ENCODE measurements at regions not wholly inside any gene's neighbourhood (a gene's known extent, or its start where the extent isn't known, plus 50 kb on each side); places are given as distances from the start of the nearest gene placed in this dataset.

DNA sequence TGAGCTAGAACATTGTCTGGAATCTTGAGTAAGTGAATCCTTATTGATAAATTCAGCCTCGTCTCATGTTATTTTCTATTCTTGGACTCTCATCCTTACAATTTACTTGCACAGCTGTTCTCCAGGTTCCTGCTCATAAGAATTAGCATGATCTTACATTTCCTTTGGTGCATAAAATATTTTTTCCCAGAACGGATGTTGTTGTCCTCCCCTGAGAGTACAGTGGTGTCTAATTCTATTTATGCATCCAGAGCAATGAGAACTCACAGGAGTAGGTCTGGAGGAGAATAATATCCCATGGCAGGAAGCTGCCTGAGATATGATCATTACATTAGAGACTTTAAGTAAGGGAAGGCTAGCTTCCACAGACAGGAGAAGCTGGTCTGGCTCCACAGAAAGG lies 178.4 kb upstream of the MAST4 start:
- 19% methylated on average over 2 of the region's 2 CpGs for WGBS
- Histone ChIP-seq H3K27me3 (ENCODE audit: control insufficient read depth, insufficient read depth) (no peaks in the 10 kb centered on the region), H3K4me3 (ENCODE audit: low read length) (no peak overlapping the region), H3K4me1 (ENCODE audit: control insufficient read depth, insufficient read depth, low read length) (peaks cover 10% of the 10 kb centered on the region), H3K9me3 (ENCODE audit: control insufficient read depth, low read length) (no peaks in the 10 kb centered on the region), H3K27ac (ENCODE audit: low read length) (no peak overlapping the region)
- intact Hi-C loops (cut with DNase I) = no loop called here
- DNase-seq = no peak
- no peak for ATAC-seq

DNA sequence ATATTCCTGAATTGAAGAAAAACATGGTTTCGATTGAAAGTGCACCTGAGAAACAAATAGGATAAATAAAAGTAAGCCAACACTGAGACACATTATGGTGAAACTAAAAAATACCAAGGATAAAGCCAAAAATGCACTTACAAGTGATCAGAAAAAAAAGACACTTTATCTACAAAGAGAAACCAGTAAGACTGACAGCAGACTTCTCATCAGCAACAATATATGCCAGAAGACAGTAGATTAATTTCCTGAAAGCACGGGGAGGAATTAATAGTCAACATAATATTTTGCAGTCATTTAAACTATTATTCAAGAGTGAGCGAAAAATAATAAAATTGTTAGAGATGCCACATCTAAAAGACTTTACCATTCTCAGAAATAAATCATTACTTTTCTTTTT lies 172.7 kb upstream of the MAST4 start:
- no peak for ATAC-seq
- intact Hi-C loops (cut with DNase I) = no loop called here
- H3K9me3 ChIP-seq (ENCODE audit: control insufficient read depth, low read length) = no peaks in the 10 kb centered on the region
- WGBS = 92% methylated on average over 3 of the region's 3 CpGs
- H3K4me3 ChIP-seq (ENCODE audit: low read length) = no peak overlapping the region
- H3K27me3 ChIP-seq (ENCODE audit: control insufficient read depth, insufficient read depth) = no peaks in the 10 kb centered on the region
- no peak overlapping the region for H3K27ac ChIP-seq (ENCODE audit: low read length)
- peaks cover under 1% of the 10 kb centered on the region for H3K4me1 ChIP-seq (ENCODE audit: control insufficient read depth, insufficient read depth, low read length)
- DNase-seq = no peak

DNA sequence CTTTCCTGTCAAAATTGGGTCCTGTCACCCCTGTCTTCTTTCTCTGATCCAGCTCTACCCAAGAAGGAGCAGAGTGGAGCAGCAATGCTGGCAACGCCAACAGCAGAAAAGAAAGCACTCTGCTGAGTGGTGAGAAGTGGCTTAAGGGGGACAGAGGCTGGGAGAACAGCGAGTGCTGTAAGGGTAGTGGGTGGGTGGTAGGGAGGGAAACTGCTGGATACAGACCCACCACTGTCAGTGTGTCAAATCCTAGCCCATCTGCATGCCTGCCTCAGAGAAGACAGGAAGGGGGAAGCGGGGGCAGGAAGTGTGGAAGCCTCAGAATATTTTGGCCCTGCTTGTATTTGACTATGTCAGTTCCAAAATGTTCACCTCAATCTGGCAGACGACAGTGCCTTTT lies 170.4 kb upstream of the MAST4 start:
- H3K27me3 ChIP-seq (ENCODE audit: control insufficient read depth, insufficient read depth) = no peaks in the 10 kb centered on the region
- no peak for DNase-seq
- intact Hi-C loops (cut with DNase I) = no loop called here
- no peak overlapping the region for H3K27ac ChIP-seq (ENCODE audit: low read length)
- H3K4me3 ChIP-seq (ENCODE audit: low read length) = no peak overlapping the region
- no peaks in the 10 kb centered on the region for H3K9me3 ChIP-seq (ENCODE audit: control insufficient read depth, low read length)
- 67% methylated on average over 4 of the region's 4 CpGs for WGBS
- ATAC-seq = peak; percentile 20 to 56
- no peaks in the 10 kb centered on the region for H3K4me1 ChIP-seq (ENCODE audit: control insufficient read depth, insufficient read depth, low read length)

DNA sequence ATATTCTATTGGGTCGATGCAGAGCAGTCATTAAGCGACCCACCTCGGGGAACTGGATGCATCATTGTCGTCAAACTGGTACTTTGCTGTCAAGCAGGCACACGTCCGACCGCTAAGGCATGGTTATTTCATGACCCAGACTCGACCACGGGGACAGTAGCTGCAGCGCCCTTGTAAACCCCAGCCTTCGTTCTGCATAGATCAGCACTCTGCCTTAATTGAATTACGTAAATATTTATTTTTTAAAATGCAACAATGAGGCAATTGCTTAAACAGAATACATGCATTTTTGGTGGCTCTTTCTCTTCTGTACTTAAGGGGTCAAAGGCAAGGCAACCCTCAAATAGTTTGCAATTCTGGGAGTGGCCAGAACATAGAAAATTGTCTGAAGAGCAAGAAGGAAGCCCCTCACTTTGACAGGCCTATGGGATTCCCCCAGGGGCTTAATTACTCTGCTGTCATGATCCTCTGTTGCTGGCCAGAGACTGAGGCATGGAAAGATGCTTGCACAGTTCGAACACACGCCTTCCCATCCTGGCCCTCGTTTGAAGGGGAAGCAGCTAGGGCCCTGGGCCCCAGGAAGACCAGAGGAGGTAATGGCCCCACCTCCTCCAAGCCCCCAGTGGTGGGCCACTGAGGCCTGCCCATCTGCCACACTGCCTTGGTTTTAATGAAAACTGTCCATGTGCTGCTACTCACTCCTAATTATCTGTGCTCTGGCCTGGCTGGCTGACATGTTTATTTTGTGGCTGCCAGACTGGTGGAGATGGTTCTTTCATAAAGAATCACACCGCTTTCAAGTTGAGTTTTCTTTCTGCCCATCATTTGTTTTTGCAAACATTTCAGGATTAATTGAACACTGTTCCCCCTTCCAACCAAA lies 169.7 kb upstream of the MAST4 start:
- no peaks in the 10 kb centered on the region for H3K4me1 ChIP-seq (ENCODE audit: control insufficient read depth, insufficient read depth, low read length)
- intact Hi-C loops (cut with DNase I) = no loop called here
- no peak overlapping the region for H3K4me3 ChIP-seq (ENCODE audit: low read length)
- no peak overlapping the region for H3K27ac ChIP-seq (ENCODE audit: low read length)
- no peaks in the 10 kb centered on the region for H3K27me3 ChIP-seq (ENCODE audit: control insufficient read depth, insufficient read depth)
- ATAC-seq = peak in 1 of 2 donors; percentile 18
- WGBS = 79% methylated on average over 16 of the region's 16 CpGs
- DNase-seq = no peak
- no peaks in the 10 kb centered on the region for H3K9me3 ChIP-seq (ENCODE audit: control insufficient read depth, low read length)

DNA sequence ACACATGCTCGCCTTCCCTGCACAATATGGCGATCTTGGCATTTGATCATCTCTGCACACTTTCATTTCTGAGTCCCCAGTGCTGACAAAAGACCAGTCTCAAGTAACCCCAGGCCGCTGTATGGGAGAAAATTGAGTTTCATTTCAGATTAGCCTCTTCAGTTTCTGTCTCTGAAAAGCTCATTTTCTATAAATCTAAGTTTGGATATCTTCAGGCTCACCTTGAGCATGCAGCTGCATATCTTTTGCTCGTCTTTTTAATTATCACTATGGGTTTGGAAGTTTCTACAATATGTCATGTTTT lies 169.1 kb upstream of the MAST4 start:
- intact Hi-C loops (cut with DNase I) = no loop called here
- H3K4me1 ChIP-seq (ENCODE audit: control insufficient read depth, insufficient read depth, low read length) = no peaks in the 10 kb centered on the region
- H3K4me3 ChIP-seq (ENCODE audit: low read length) = no peak overlapping the region
- DNase-seq (no peak), ATAC-seq (no peak)
- no peak overlapping the region for H3K27ac ChIP-seq (ENCODE audit: low read length)
- 68% methylated on average over 4 of the region's 4 CpGs for WGBS
- no peaks in the 10 kb centered on the region for H3K9me3 ChIP-seq (ENCODE audit: control insufficient read depth, low read length)
- H3K27me3 ChIP-seq (ENCODE audit: control insufficient read depth, insufficient read depth) = no peaks in the 10 kb centered on the region

DNA sequence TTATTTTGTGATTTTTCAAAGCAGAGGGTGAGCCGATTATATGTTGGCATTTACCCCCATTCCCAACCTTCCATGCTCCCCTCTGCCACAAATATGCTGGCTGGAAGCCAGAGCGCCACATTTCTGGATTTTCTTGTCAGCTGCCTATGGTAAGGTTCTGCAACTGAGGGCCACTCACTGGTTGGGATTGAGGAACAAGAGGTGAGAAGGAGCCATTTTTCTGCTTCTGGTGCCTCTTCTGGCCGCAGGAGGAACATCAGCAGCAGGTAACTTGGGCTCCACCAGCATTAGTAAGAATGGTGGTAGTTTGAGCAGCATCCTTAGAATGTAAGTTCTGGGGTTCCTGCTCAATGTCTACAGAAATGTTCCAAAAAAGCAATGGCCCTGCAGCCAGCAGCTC lies 159.5 kb upstream of the MAST4 start:
- peak overlapping the region; percentile 15 for H3K27ac ChIP-seq (ENCODE audit: low read length)
- WGBS = 76% methylated on average over 3 of the region's 3 CpGs
- intact Hi-C loops (cut with DNase I) = loop anchor here in 1 of 4 donors (10.0 kb wide), 1 partner anchor 132 kb away; no protein-coding TSS in a partner anchor
- no peaks in the 10 kb centered on the region for H3K27me3 ChIP-seq (ENCODE audit: control insufficient read depth, insufficient read depth)
- no peaks in the 10 kb centered on the region for H3K9me3 ChIP-seq (ENCODE audit: control insufficient read depth, low read length)
- peak in 2 of 3 donors; percentile 50 to 58 for DNase-seq
- H3K4me3 ChIP-seq (ENCODE audit: low read length) = peak overlapping the region; percentile 74
- ATAC-seq = peak; percentile 13 to 15
- peaks cover 3% of the 10 kb centered on the region for H3K4me1 ChIP-seq (ENCODE audit: control insufficient read depth, insufficient read depth, low read length)

DNA sequence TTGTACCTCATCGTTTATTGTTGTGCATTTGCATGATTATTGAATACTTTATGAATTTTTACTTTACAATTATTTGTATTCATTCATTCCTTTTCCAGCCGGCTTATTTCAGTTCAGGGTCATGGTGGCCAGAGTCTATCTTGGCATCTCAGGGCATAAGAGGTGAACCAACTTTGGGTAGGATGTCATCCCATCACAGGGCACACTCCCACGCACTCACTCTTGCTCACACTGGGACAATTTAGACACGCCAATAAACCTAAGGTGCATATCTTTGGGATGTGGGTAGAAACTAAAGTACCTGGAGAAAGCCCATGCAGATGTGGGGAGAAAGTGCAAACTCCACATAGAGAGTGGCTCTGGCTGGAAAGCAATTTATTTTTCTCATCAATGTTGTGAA lies 158.1 kb upstream of the MAST4 start:
- Histone ChIP-seq H3K27me3 (ENCODE audit: control insufficient read depth, insufficient read depth) (no peaks in the 10 kb centered on the region), H3K4me3 (ENCODE audit: low read length) (peak overlapping the region; percentile 74), H3K27ac (ENCODE audit: low read length) (peak overlapping the region; percentile 88), H3K4me1 (ENCODE audit: control insufficient read depth, insufficient read depth, low read length) (peaks cover 4% of the 10 kb centered on the region), H3K9me3 (ENCODE audit: control insufficient read depth, low read length) (no peaks in the 10 kb centered on the region)
- DNase-seq = no peak
- 70% methylated on average over 4 of the region's 4 CpGs for WGBS
- no peak for ATAC-seq
- intact Hi-C loops (cut with DNase I) = loop anchor here in 1 of 4 donors (10.0 kb wide), 1 partner anchor 133 kb away; no protein-coding TSS in a partner anchor

- peaks cover 5% of the 10 kb centered on the region for H3K4me1 ChIP-seq (ENCODE audit: control insufficient read depth, insufficient read depth, low read length)
- H3K27ac ChIP-seq (ENCODE audit: low read length) = peak overlapping the region; percentile 18
- peak overlapping the region; percentile 74 for H3K4me3 ChIP-seq (ENCODE audit: low read length)
- intact Hi-C loops (cut with DNase I) = loop anchor here in 1 of 4 donors (10.0 kb wide), 1 partner anchor 134 kb away; no protein-coding TSS in a partner anchor
- no peak for ATAC-seq
- DNase-seq = no peak
- H3K27me3 ChIP-seq (ENCODE audit: control insufficient read depth, insufficient read depth) = no peaks in the 10 kb centered on the region
- no peaks in the 10 kb centered on the region for H3K9me3 ChIP-seq (ENCODE audit: control insufficient read depth, low read length)
- 64% methylated on average over 3 of the region's 3 CpGs for WGBS
Measured at GRCh38 chr5:66438696-66439095, 157.5 kb upstream of the MAST4 start.

- H3K9me3 ChIP-seq (ENCODE audit: control insufficient read depth, low read length) = no peaks in the 10 kb centered on the region
- DNase-seq = peak in 2 of 3 donors; percentile 37 to 48
Measured at GRCh38 chr5:66440202-66440680, 156.0 kb upstream of the MAST4 start.

DNA sequence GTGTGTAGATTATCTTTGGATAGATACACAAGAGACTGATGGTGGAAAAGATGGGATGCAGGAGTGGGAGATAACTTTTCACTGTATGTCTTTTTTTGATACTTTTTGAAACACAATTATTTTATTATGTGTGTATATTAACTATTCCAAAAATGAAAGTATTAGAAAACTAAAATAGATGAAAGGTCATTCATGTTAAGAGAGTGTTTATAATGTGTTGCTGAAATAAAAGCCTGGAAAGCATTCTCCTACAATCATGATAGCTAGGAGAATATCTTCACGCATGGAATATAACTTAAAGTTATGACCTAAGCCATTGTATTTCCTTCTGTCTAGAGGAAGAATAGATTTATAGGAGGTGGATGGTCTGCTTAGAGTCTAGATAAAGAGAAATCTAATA lies 154.8 kb upstream of the MAST4 start:
- no peak for DNase-seq
- Histone ChIP-seq H3K9me3 (ENCODE audit: control insufficient read depth, low read length) (no peaks in the 10 kb centered on the region), H3K4me3 (ENCODE audit: low read length) (no peak overlapping the region), H3K27me3 (ENCODE audit: control insufficient read depth, insufficient read depth) (no peaks in the 10 kb centered on the region), H3K4me1 (ENCODE audit: control insufficient read depth, insufficient read depth, low read length) (peaks cover 5% of the 10 kb centered on the region), H3K27ac (ENCODE audit: low read length) (no peak overlapping the region)
- WGBS = 65% methylated on average over 1 of the region's 1 CpG
- ATAC-seq = no peak
- intact Hi-C loops (cut with DNase I) = no loop called here

More at GRCh38 chr5:66440202-66440680, 156.0 kb upstream of the MAST4 start:
- H3K27ac ChIP-seq (ENCODE audit: low read length) = peak overlapping the region; percentile 67
- peak overlapping the region; percentile 74 for H3K4me3 ChIP-seq (ENCODE audit: low read length)
- H3K4me1 ChIP-seq (ENCODE audit: control insufficient read depth, insufficient read depth, low read length) = peaks cover 5% of the 10 kb centered on the region
- peak; percentile 88 to 89 for ATAC-seq
- 22% methylated on average over 5 of the region's 5 CpGs for WGBS
- no peaks in the 10 kb centered on the region for H3K27me3 ChIP-seq (ENCODE audit: control insufficient read depth, insufficient read depth)
- intact Hi-C loops (cut with DNase I) = no loop called here

GRCh38 chr5:66442951-66443445 lies 153.2 kb upstream of the MAST4 start:
- Histone ChIP-seq H3K27me3 (ENCODE audit: control insufficient read depth, insufficient read depth) (no peaks in the 10 kb centered on the region), H3K27ac (ENCODE audit: low read length) (no peak overlapping the region), H3K4me1 (ENCODE audit: control insufficient read depth, insufficient read depth, low read length) (peaks cover 5% of the 10 kb centered on the region), H3K9me3 (ENCODE audit: control insufficient read depth, low read length) (no peaks in the 10 kb centered on the region), H3K4me3 (ENCODE audit: low read length) (no peak overlapping the region)
- peak; percentile 35 to 83 (median 82) for DNase-seq
- peak; percentile 44 to 55 for ATAC-seq
- 40% methylated on average over 5 of the region's 5 CpGs for WGBS
- intact Hi-C loops (cut with DNase I) = no loop called here

Measured in right cardiac atrium (tissue), 5 donors.